Heart left ventricle (tissue), 13 donors: ENCODE measurements at regions not wholly inside any gene's neighbourhood (a gene's known extent, or its start where the extent isn't known, plus 50 kb on each side); places are given as distances from the start of the nearest gene placed in this dataset.
A peak's percentile ranks its signal among the peaks of the same experiment; 100 is the strongest.

Source experiments
- CTCF ChIP-seq, 12 donors: fragments of 200-600 bp; sonication (generic) in 4 of 12; IDR thresholded peaks; one replicate each; pipeline versions ENCODE4 v1.5.0 to v1.8.0; 2018 to 2022; ENCODE audit warnings: antibody characterized with exemption in 12 of 12, mild to moderate bottlenecking in 5 of 12
- POLR2A ChIP-seq, 2 donors: fragments of 450-650 bp; IDR thresholded peaks; one replicate each; pipeline ENCODE4 v1.6.1; 2017; ENCODE audit warnings: antibody characterized with exemption in 2 of 2, mild to moderate bottlenecking in 2 of 2, moderate library complexity in 2 of 2
- donor health status: ischemic (EF 13 %, LVEDD 7.1; RV severe dilation, severe dysfunction).
- donor health status: DM: no; HTN: yes; CAD: no.
- donor health status: DM: no; HTN: no; CAD: no.
- donor health status: ischemic (EF 25% LVEDD 6.9; RV normal size, moderate dysfunction).
- donor health status: ischemic (EF 25% LVEDD 5.7; RV mildly dilated, moderate dysfunction).
- donor health status: ischemic (EF 35%, LVEDD 5.7; RV mildly dilated, moderate dysfunction).
- donor health status: nonischemic (EF 11% LVEDD 7.7; RV severe dilation, severe dysfunction).
- donor health status: DM: yes; HTN: yes; CAD: no.
- donor health status: PGD.
- donor health status: ischemic (EF 29% LVEDD 5.4; RV normal size, mild dysfunction).
- donor health status: nonischemic (EF 23%, LVEDD 6.1; RV moderate dilation, normal function).

GRCh38 chr20:6265204-6265904 lies 142.5 kb upstream of the FERMT1 start:
- TF ChIP-seq CTCF (IDR thresholded peaks at IDR 0.05): peak in 11 of 12 donors; percentile 9 to 65 (median 34)
- no peak for TF ChIP-seq POLR2A (IDR thresholded peaks at IDR 0.05)
